ENCODE measurements at regions not wholly inside any gene's neighbourhood (a gene's known extent, or its start where the extent isn't known, plus 50 kb on each side); places are given as distances from the start of the nearest gene placed in this dataset.

- no peak for TF ChIP-seq CTCF (IDR thresholded peaks at IDR 0.05; ENCODE audit: insufficient read depth, low read length, severe bottlenecking)
- Histone ChIP-seq H3K4me3 (ENCODE audit: low read depth, low read length) (no peak overlapping the region), H3K27me3 (ENCODE audit: control insufficient read depth, insufficient read depth, low read length) (no peaks in the 10 kb centered on the region), H3K36me3 (ENCODE audit: control insufficient read depth, insufficient read depth, low read length) (no peaks in the 10 kb centered on the region)
- FAIRE-seq (no peak), DNase-seq (ENCODE audit: low read depth) (no peak)
Observed at GRCh38 chr14:61148742-61149350, 132.3 kb downstream of the TMEM30B start.

GRCh38 chr14:61147831-61148549 is 133.1 kb downstream of the TMEM30B start:
- Histone ChIP-seq H3K36me3 (ENCODE audit: control insufficient read depth, insufficient read depth, low read length) (no peaks in the 10 kb centered on the region), H3K4me3 (ENCODE audit: low read depth, low read length) (no peak overlapping the region), H3K27me3 (ENCODE audit: control insufficient read depth, insufficient read depth, low read length) (no peaks in the 10 kb centered on the region)
- FAIRE-seq: peak; percentile 87
- DNase-seq (ENCODE audit: low read depth): peak; percentile 39
- no peak for TF ChIP-seq CTCF (IDR thresholded peaks at IDR 0.05; ENCODE audit: insufficient read depth, low read length, severe bottlenecking)

- no peak for TF ChIP-seq CTCF (IDR thresholded peaks at IDR 0.05; ENCODE audit: insufficient read depth, low read length, severe bottlenecking)
- Histone ChIP-seq H3K4me3 (ENCODE audit: low read depth, low read length) (no peak overlapping the region), H3K27me3 (ENCODE audit: control insufficient read depth, insufficient read depth, low read length) (no peaks in the 10 kb centered on the region), H3K36me3 (ENCODE audit: control insufficient read depth, insufficient read depth, low read length) (no peaks in the 10 kb centered on the region)
- DNase-seq (ENCODE audit: low read depth): peak; percentile 30
- FAIRE-seq: no peak
Observed at GRCh38 chr14:61147381-61147821, 133.7 kb downstream of the TMEM30B start.

GRCh38 chr14:61146899-61147298 is 134.2 kb downstream of the TMEM30B start:
- FAIRE-seq: no peak
- Histone ChIP-seq H3K4me3 (ENCODE audit: low read depth, low read length) (no peak overlapping the region), H3K36me3 (ENCODE audit: control insufficient read depth, insufficient read depth, low read length) (no peaks in the 10 kb centered on the region), H3K27me3 (ENCODE audit: control insufficient read depth, insufficient read depth, low read length) (no peaks in the 10 kb centered on the region)
- no peak for TF ChIP-seq CTCF (IDR thresholded peaks at IDR 0.05; ENCODE audit: insufficient read depth, low read length, severe bottlenecking)
- DNase-seq (ENCODE audit: low read depth): no peak

- Histone ChIP-seq H3K27me3 (ENCODE audit: control insufficient read depth, insufficient read depth, low read length) (no peaks in the 10 kb centered on the region), H3K36me3 (ENCODE audit: control insufficient read depth, insufficient read depth, low read length) (no peaks in the 10 kb centered on the region), H3K4me3 (ENCODE audit: low read depth, low read length) (no peak overlapping the region)
- peak; percentile 69 for DNase-seq (ENCODE audit: low read depth)
- no peak for TF ChIP-seq CTCF (IDR thresholded peaks at IDR 0.05; ENCODE audit: insufficient read depth, low read length, severe bottlenecking)
- no peak for FAIRE-seq
Observed at GRCh38 chr14:61145903-61146481, 135.1 kb downstream of the TMEM30B start.
